Hippocampal formation (tissue), 2 donors: ENCODE measurements at regions not wholly inside any gene's neighbourhood (a gene's known extent, or its start where the extent isn't known, plus 50 kb on each side); places are given as distances from the start of the nearest gene placed in this dataset.
"Not testable (repeated sequence)": the region's sequence is repeated elsewhere in the genome, so short reads cannot be mapped to it uniquely, and the experiment has no call there.

ENCODE experiments used
- DNase-seq, 2 donors: peaks; one replicate each; lab custom pipeline; 2025; lab: John Stamatoyannopoulos, UW

- DNase-seq: no peak
Observed at GRCh38 chr2:120625865-120626560, 109.7 kb upstream of the GLI2 start.

GRCh38 chr2:120626566-120626965 is 109.1 kb upstream of the GLI2 start:
- DNase-seq: no peak

DNA sequence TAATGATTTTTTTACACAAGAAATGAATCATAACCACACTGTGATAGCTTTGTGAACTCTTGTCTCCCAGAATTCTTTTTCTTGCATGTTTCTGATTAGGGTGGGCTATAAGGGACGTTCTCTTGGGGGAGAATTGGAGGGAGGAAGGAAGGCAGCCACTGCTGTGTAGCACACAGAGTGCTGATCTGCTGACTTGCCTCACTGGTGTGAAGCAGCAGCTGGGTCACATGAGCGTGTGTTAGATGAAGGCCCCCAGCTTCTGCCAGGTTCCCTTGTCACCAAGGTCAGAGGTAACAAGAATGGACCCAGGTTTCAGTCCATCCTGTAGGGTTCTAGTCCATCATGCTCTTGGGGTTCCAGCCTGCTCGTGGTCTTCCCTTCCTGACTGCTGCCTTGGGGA is 107.4 kb upstream of the GLI2 start:
- DNase-seq: no peak

DNA sequence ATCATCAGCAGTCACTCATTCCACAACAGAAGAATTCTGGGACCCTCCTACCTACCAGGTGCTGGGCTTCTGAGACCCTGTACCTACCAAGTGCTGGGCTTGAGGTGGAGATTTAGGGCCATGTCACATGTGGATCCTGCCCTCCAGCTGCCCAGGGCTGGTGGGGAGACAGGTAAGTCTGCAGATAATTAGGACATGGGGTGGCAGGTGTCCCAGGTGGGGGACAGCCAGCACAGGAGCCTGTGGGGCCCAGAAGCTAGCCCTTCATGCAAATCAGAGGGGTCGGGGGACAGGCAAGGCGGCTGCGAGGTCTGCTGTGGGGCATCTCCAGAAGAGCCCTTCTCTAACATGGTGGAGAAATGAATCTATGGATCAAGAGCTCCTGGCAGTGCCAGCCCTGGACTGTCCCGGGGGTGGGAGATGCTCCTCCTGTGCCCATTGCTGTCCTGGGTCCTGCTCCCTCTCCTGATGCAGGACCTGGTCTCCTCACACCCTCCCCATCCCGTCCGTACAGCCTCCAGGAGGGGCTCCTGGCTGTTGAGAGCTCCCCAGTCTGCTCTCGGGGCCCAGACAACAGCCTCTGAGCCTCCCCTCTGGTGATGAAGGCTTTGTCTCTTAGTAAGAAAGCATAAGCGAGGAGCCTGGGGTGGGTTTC is 106.3 kb upstream of the GLI2 start:
- DNase-seq: no peak

GRCh38 chr2:120630031-120630701 is 105.5 kb upstream of the GLI2 start:
- no peak for DNase-seq

GRCh38 chr2:120631236-120631635 is 104.4 kb upstream of the GLI2 start:
- no peak for DNase-seq

- DNase-seq: no peak
Observed at GRCh38 chr2:120631724-120632123, 103.9 kb upstream of the GLI2 start.

- no peak for DNase-seq
Observed at GRCh38 chr2:120632796-120633646, 102.6 kb upstream of the GLI2 start.

- DNase-seq: no peak
Observed at GRCh38 chr2:120634533-120634932, 101.1 kb upstream of the GLI2 start.

- no peak for DNase-seq
Observed at GRCh38 chr2:120635146-120635545, 100.5 kb upstream of the GLI2 start.

GRCh38 chr2:120637847-120638246 is 97.8 kb upstream of the GLI2 start:
- no peak for DNase-seq

DNA sequence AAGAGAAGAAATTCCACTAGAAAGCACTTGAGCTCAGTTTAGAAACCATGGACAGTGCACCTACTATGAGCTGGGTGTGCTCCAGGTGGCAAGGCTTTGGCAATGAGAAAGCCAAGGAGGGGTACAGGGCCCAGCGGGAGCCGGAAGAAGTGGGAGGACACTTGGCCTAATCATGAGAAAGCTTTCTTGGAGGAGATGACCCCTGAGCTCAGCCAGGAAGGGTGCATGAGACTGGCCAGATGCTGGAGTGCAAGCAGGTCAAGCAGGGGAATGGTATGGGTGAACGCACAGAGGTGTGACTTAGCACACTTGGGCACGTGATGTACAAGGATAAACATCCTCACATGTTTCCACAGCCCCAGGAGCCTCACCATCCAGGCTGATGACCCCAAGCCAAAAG is 97.2 kb upstream of the GLI2 start:
- no peak for DNase-seq

DNA sequence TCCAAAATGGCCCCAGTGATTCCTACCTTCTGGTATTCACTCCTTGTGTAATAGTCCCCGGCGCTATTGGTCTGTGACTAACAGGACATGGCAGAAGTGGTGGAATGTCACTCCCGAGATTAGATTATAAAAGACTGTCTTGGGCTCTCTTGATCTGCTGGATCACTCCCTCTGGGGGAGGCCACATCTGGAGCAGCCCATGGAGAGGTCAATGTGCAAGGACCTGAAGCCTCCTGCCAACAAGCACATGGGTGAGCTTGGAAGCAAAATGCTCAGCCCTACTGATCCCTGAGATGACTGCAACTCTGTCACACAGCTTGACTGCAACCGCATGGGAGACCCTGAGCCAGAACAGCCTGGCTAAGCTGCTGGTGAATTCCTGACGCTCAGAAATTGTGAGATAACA is 94.3 kb upstream of the GLI2 start:
- DNase-seq: no peak

DNA sequence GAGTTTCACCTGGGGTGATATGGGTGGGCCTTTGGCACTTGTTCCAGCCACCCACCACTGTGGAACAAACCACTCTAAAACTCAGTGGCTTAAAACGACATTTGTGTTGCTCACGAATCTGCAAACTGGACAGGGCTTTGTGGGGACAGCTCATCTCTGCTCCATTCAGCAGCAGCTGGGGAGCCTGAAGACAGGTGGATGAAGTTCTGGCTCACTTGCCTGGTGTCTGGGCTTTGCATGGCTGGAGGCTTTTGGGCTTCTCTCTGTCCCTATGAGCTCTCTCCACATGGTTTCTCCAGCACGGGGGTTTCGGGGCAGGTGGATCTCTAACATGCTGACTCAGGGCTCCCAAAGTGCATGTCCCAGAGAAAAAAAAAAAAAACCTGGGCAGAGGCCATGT is 93.0 kb upstream of the GLI2 start:
- DNase-seq: no peak

- no peak for DNase-seq
Observed at GRCh38 chr2:120646994-120647393, 88.7 kb upstream of the GLI2 start.

GRCh38 chr2:120647487-120647886 is 88.2 kb upstream of the GLI2 start:
- no peak for DNase-seq

DNA sequence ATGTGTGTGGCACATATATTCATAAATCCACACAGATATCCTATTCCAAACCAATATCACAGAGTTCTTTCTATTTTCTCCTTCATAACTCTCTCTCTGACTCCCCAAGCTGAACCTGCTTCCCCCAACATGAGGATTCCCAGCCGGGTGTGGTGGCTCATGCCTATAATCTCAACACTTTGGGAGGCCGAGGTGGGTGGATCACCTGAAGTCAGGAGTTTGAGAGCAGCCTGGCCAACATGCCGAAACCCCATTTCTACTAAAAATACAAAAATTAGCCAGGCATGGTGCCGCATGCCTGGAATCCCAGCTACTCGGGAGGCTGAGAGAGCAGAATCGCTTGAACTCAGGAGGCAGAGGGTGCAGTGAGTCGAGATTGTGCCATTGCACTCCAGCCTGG is 86.3 kb upstream of the GLI2 start:
- DNase-seq: not testable (repeated sequence)

DNA sequence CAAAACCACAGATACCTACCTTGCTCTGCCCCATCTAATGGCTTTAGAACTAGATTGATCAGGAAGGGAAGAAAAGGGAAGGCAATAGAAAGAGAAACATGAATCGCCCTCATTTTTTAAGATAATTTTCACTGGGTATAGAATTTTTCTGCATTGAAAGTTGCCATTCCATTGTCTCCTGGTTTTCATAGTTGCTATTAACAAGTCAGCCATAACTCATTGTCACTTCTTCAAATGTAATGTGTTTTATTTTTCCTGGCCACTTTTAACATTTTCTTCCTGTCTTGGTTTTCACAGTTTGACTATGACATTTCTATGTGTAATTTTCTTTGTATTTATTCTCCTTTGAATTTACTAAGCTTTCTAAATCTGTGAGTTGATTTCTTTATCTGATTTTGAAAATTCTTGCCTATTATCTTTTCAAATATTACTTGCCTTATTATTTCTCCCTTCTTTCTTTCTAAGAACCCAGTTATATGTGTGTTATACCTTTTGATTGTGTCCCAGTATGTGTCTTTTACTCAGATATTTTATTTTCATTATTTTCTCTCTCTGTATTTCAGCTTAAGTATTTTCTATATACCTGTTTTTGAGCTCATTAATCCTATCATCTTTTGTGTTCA is 85.5 kb upstream of the GLI2 start:
- DNase-seq: no peak

DNA sequence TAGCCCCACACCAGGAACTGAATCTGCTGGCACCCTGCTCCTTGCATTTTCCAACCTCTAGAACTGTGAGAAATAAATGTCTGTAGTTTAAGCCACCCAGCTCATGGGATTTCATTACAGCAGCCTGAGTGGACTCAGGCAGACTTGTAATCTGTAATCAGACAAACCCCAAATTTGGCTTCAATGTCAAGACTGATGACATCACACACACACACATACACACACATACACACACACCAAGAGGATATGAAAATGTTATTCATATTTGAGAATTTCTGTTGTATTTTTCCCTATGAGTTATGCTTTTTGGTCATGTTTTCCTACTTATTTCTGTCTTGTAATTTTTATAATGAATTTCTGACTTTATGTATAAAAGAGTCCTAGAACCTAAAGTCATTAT is 83.8 kb upstream of the GLI2 start:
- DNase-seq: no peak

DNA sequence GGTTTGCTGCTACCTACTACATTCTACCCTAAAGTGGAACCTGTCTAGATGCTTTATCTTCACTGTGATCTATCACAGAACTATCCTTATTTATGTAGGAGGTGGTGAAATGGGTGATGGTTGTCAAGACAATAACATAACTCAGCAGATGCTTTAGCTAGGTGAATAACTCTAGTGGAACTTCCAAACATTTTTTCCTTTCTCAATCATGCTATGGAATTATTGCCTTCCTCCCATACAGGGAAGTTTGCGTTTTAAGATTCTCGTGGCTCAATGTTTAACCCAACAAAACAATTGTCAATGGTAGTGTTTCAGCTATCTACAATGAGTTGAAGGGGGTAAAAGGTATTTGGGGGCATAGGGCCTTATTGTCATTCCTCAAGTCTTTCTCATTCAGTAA is 82.6 kb upstream of the GLI2 start:
- DNase-seq: no peak

DNA sequence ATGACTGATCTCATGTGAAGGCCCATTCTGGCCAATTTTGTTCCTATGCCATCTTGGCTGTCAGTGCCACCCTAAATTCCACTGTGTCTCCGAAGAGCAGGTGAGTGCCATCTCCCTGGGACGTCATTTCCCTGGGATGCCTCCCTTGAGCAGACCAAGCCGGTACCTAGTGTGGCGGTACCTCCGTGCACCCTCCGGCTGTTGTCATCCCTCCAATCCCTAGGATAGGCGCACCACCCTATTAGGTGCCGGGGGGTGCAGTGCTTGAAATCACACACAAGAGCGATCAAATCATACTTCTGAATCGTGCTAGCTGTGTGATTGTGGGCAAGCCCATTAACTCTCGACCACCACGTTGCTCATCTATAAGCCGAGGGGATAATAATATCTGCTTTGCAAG is 81.8 kb upstream of the GLI2 start:
- DNase-seq: no peak
